COLO829 (cell line): ENCODE measurements at regions not wholly inside any gene's neighbourhood (a gene's known extent, or its start where the extent isn't known, plus 50 kb on each side); places are given as distances from the start of the nearest gene placed in this dataset.
A peak's percentile ranks its signal among the peaks of the same experiment; 100 is the strongest.

Experiments
- DNase-seq: peaks from one replicate; pipeline ENCODE4 v3.0.0; 2012; ENCODE audit warnings: low spot score

DNA sequence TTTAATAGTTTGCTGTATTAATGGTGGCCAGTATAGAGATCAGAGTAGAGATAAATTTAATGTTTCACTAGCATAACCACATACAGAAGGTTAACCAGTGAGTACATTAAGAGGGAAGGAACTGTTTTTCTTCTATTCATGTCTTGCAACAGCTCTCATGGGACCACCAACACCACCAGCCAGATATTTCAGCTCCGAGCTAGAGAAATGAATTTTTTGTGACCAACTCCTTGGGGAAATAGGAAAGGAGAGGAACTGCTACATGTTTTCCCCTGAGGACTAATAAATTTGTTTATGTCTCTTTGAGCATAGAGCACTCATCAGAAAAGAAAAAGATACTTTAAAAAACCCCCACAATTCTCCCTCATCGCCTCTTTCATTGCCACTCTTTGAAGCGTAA lies 247.5 kb downstream of the MBNL1 start:
- DNase-seq = no peak

DNA sequence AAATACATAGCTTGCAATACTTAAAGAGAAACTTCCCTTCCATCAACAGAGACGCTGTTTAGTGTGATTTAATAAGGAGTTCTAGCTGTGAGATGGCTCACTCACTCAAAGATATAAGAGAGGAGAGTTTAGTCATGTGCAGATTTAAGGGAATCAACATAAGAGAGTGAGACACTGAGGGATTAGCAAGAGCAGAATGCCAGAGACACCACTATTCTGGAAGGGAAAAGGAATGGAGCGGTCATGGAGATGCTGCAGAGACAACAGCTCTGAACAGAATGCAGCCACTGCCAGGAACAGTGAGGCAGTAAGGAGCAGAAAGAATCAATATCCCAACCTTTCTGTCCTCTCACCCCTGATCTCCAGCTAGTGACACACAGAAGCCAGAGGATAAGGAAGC lies 248.8 kb downstream of the MBNL1 start:
- DNase-seq = no peak

DNA sequence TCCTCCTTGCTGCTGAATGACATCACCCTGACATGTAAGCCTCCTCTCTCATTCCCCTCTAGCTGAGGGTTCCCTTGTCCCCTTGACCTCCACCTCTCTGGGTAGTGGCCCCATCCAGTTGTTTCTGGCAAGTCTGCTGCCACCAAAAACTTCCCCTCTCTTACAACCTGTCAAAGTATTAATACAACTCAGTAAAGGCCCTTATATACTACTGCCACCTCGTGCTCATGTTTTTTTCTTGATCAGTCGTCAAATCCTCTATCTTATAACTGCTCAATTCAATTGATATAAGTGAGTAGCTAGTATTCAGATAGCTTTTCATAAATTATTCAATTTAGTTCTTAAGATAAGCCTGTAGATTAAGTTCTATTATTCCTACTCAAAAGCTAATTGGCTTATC lies 249.6 kb downstream of the MBNL1 start:
- no peak for DNase-seq

DNA sequence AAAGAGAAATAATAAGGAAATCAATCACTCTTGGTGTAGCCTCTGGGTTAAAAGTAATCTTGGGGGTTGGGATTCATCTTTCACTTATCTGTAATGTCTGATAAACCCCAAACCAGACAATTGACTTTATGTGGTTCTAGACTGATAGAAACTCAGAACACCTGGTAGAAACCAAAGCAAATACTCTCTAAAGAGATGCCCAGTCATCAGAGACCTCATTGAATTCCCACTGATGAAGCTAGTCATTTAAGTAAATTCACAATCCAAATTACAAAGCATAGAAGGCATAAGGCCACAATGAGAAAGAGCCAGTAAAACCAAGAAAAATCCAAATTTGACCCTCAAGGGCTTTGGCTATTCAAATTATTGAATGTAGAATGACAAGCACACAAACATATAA lies 250.6 kb downstream of the MBNL1 start:
- DNase-seq = no peak

DNA sequence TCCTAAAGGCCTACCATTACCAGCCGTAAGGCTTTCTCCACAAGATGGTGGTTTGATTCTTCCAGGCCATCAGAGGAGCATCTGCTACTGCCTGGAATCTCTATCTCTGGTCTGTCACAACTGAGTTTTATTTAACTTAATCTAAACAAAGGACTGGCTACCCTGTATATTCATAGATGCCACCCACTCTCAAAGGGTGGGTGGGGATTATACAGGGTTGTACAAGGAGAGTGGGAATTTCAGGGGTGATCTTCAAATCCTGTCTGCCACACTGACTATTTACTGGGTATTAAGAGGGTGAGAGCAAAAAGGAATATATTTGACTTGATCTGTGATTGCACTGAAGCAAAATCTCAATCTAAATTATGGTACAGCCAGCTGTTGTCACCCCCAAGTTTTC lies 253.3 kb downstream of the MBNL1 start:
- DNase-seq = no peak

DNA sequence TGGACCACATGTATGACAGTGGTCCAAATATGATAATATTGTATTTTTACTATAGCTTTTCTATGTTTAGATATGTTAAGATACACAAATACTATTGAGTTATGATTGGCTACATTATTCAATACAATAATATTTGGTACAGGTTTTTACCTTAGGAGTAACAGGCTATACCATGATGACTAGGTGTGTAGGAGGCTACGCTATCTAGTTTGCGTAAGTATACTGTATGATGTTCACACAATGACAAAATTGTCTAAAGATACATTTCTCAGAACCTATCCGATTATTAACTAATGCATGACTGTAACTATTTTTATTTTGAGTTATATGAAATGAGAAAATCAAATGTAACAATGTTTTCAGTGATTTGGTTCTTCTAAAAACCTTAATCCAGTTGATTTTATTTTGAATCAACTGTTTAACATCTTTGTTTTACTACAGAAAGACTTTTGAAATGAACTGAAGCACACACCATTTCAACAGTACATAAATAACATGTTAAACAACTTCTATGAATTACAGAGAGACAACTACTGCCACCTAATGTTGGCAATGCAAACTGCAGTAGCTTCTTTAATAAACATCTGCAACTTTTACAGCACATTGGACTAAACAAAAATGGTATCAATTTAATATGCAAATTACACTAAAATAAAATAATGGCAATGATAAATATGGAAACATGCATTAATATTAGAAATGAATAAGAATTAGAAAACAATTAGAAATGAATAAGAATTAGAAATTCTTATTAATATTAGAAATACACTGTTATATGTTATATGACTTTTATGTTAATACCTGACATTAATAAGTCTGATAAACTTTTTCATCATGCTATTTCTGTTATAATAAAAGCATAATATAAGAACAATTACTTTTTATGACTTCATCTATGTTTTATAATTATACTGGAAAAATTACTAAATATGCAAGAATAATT lies 255.7 kb downstream of the MBNL1 start:
- DNase-seq = peak; percentile 31

DNA sequence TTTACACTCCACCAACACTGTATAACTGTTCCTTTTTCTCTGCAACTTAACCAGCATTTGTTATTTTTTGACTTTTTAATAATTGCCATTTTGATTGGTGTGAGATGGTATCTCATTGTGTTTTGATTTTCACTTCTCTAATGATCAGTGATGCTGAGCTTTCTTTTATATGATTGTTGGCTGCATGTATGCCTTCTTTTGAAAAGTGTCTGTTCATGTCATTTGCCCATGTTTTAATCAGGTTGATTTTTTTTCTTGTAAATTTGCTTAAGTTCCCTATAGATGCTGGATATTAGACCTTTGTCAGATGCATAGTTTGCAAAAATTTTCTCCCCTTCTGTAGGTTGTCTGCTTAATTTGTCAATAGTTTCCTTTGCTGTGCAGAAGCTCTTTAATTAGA lies 263.0 kb downstream of the MBNL1 start:
- no peak for DNase-seq

DNA sequence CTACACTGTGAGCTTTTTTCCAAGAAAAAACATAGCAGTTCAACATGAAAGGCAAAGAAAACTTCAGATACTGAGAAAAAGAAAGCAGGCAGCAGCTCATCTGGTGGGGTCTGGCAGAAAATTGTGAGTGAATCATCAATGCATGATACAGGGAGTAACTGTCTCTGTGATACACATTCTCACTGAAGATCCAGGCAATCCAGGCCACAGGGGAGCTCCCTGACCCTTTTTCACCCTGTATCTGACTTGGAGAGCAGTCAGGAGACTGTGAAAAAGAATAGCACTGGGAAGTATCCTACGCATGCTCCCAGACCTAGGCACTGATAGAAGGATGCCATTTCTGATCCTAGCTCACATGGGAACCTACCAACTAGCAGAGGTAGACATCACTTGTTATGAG lies 269.8 kb downstream of the MBNL1 start:
- DNase-seq = no peak

DNA sequence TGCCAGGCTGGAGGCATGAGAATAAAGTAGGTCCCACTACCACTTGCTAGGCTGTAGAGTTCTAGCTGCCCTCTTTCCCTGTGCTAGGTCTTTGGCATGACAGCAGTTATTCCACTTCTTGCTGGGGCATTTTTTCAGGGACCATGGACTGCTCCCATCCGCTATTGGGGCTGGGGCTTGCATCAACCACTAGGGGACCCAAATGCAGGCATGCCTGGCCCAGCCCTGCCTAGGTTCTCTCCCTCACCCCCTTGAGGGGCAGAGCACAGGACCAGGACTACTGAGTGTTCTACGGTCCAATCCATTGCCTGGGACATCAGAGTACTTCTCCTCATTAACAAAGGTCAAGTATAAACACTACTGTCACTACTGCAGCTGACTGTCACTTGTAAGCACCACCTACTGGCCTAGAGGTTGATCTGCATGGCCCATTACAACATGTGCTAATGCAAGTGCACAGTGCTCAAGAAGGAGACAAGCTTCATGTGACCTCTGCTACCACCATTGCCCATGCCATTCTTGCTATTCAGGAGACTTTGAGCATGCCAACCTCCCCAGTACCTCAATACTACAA lies 270.5 kb downstream of the MBNL1 start:
- no peak for DNase-seq

DNA sequence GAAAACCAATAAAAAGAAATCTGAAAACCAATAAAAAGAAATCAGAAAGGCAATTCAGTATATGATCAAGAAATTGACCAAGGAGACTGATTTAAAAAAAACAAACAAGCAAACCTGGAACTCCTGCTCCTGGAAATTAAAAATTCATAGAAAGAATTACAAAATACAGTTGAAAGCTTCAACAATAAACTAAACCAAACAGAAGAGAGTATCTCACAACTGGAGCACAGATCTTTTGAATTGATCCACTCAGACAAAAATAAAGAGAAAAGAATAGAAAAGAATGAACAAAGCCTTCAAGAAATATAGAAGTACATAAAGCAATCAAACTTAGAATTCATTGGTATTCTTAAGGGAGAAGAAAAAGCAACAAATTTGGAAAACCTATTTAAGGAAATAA lies 271.4 kb downstream of the MBNL1 start:
- no peak for DNase-seq

DNA sequence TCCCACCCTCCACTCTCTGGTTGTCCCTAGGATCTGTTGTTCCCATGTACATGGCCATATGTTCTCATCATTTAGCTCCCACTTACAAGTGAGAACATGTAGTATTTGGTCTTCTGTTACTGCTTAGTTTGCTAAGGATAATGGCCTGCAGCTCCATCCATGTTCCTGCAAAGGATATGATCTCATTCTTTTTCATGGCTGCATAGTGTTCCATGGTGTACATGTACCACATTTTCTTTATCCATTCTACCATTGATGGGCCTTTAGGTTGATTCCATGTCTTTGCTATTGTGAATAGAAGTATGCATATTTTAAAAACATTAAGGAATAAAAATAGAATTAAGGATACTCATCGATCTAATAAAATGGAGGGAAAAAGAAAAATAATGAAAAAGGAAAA lies 278.4 kb downstream of the MBNL1 start:
- DNase-seq = no peak

DNA sequence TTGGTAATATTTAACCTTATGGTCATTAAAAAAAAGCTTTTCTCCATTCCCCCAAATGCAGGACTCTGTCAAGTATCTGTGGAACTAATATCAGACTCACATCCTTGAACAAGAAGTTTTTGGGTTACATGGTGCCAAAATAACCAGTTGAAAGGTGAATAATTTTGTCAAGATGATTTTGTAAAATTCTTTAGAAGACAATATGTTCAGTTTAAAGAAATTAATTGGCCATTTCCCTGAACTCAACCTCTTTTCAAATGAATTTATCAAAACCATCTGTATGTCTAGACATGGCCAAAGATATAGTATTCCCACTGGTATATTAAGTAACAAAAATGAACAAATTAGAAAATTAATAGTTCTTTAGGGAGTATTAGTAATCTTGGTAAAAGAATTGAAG lies 280.5 kb downstream of the MBNL1 start:
- no peak for DNase-seq

DNA sequence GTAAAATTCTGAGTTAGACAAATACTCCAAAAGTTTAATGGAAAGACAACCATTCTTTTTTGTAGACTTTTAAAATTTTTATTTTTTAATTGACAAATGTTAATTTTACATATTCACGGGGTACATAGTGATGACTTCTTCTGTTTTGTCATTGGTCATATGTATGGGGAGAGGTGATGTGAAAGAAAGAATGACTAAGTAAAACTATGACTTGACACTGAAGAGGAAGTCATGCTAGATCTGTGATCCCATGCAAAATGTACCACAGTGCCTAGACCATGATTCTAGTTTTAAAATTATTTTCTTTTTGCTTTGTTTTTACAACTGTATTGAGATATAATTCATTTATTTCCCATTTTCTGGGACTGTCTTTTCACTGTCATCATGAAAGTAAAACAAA lies 281.6 kb downstream of the MBNL1 start:
- no peak for DNase-seq

DNA sequence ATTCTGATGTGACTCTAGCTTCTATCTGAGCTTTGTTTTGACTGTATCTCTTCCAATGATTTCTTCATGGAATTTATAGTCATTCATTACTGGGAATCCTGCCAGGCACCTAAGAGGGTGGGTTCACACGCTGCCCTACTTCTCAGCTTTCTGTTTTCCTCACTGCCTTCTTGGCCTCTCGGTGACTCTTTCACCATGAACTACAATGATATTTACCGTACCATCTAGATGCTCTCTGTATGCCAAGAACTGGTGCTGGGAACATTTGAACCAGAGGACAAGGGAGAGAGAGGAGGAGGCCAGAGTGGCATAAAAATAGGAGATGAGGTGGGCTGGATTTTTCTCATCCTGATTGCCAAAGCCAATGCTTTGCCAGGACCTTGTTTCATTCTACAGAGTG lies 280.0 kb upstream of the P2RY1 start:
- no peak for DNase-seq

DNA sequence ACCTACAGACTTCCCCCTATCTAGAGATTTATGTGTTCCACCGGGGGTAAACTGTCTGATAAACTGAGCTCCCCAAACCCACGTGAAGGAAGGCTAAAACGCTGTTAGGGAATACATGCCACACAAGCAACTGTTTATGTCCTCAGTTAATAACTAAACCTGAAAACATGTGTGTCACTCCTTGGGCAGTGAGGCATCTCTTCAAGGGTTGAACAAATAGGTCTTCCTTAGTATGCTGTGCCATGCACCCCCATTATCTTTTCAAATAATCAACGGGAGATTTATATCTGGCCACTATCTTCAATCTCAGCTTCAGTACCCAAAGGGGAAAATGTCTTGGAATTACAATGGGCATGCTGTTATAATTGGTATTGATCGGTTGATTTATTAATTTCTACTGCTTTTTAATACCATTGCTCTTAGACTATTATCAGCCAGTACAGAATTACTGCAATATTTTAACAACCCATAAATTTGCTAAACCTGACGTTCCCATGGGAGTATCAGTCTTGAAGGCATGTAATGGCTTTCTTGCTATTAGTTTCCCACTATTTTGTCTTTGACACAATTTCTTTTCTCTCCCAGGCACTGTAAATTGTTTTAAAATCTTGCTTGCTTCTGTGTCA lies 279.2 kb upstream of the P2RY1 start:
- DNase-seq = no peak

DNA sequence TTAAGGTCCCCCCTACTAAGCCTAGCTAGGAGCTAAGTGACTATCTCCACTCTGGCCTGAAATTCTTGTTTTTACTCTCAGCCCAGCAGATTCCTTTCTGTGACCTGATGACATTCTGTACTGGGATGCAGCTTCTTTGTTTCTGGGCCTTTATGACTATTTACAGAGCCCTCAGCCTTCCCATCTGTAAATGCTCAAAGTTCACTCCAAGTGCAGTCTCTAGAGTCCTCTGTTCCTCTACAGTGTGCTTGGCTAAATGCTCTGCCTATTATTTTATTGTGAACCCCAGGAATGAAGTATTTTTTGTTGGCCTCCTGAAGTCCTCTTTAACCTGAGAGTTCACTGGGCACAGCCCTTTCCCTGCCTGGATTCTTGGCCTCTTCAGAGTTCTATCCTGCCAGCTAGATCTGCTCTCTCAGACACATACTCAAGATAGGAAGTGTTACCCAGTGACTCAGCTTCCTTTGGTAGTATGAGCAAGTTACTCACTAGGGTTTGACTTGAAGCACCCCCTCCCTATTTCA lies 278.1 kb upstream of the P2RY1 start:
- DNase-seq = no peak

DNA sequence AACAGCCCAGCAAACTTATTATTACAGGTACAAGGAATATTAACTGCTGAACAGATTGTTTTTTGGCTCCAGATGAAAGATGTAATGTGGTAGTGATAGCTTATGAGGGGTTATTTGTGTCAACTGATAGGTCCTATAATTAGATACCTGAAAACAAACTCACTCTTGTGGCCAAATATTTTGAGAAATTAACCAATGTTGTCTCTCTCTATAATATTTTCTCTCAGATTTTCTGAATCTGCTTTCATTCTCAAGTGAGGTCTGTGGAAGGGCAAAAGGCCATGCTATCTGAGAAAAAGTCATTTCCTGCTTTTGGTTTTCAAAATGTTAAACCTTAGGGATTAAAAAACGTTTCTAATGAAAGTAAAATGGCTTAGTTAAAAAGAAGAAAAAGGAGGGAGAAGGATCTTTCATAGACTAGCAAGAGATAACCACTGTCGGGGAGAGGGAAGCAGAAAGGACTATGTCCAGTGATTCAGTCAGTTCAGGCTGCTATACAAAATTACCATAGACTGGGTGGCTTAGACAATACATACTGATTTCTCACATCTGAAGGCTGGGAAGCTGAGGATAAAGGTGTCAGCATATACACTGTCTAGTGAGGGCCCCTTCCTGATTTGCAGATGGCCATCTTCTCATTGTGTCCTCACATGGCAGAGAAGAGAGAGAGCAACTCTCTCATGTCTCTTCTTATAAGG lies 277.5 kb upstream of the P2RY1 start:
- no peak for DNase-seq

DNA sequence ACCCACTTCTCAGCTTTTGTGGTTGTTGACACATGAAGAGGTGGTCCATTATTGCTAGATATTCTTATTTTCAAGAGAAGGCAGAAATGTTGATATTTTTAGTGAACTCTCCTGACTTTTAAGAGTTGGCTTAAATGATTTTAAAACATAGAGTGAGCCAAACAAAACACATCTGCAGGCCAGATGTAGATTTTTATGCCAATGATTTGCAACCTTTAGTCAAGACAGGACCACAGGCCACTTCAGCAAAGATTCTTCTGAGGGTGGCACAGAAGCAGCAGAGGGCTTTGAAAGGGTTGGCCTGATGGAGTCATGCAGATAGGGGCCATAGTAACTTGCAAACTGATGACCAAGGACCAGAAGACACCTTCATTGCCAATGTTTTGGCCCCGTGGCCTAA lies 276.5 kb upstream of the P2RY1 start:
- DNase-seq = no peak

DNA sequence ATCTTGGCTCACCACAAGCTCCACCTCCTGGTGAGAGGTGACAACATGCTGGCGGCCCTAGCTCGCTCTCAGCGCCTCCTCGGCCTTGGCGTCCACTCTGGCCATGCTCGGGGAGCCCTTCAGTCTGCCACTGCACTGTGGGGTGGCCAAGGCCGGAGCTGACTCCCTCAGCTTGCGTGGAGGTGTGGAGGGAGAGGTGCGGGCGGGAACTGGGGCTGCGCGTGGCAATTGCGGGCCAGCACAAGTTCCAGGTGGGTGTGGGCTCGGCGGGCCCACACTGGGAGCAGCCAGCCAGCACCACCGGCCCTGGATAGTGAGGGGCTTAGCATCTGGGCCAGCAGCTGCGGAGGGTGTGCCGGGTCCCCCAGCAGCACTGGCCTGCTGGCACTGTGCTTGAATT lies 275.7 kb upstream of the P2RY1 start:
- DNase-seq = no peak

DNA sequence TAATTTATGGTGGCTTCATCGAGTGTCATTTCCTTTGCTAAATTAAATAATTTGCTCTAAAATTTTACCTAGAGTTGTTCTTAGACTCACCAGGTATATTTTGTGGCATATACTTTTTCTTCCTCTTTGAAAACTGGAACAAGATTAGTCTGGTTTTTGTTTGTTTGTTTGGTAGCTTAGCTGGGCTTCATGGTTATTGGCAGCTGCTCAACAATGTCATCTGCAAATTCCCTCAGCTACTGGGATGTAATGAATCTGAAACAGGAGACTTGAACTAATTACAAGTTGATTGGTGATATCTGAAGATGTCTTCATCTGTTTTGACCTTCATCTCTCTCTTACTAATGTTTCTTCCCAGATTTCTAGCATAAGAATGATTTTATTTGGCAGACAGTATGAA lies 270.5 kb upstream of the P2RY1 start:
- no peak for DNase-seq

DNA sequence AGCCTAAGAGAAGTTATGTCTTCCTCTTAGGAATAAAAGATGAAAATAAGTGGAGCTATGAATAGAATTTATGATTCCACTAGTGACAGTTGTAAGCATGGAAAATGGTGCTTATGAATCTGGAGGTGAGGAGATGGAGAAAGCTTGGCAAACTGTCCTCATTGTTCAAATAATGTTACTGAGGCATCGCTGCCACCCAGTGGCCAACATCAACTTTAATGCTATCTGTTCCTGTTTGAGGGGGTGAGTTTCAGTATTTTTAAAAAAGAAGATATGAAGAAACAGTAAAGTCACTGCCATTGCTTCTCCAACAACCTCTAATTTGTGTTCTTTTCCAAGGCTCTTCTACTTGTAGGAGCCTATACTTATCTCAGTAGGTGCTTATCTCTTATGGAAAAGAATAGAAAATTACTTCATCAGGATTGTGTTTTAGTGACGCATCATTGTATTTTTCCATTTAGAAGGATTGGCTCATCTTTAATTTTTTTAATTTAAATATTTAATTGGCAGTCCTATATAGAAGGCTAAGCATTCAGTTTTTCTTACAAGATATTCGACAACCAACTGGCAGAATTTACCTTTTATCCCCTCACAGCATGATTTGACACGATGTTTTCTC lies 260.4 kb upstream of the P2RY1 start:
- DNase-seq = peak; percentile 75

DNA sequence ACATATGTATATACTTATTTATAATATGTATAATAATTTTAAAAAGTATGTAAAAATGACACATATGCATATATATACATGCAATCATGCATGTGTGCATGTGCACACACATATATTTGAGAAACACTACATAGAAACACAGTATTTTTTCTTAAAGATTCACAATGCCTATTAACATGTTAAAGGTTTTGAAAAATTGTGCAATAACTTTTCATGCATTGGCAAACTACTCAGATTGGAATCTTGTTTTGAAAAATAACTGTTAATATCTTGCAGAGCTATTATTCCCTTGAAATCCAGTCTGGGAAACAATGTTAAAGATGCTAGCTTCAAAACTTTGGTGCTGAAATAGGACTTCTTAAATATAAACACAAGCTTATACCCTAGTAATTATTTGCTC lies 256.2 kb upstream of the P2RY1 start:
- no peak for DNase-seq
